HCT116 (cell line): ENCODE measurements at regions not wholly inside any gene's neighbourhood (a gene's known extent, or its start where the extent isn't known, plus 50 kb on each side); places are given as distances from the start of the nearest gene placed in this dataset.

ENCODE experiments used
- ATF3 ChIP-seq: IDR thresholded peaks from 2 replicates; pipeline ENCODE4 v1.6.1; 2012
- CTCF ChIP-seq, 3 experiments: fragments of 200-600 bp in 1 of 3; sonication (generic) in 1 of 3; IDR thresholded peaks in 2 of 3; conservative IDR thresholded peaks in 1 of 3; 2 replicates each; pipeline ENCODE4 v1.5.1; 2012 to 2017; ENCODE audit warnings: low read depth in 2 of 3, low read length in 2 of 3, antibody characterized with exemption in 1 of 3, borderline replicate concordance in 1 of 3, control low read depth in 1 of 3, mild to moderate bottlenecking in 1 of 3, mixed read lengths in 1 of 3, mixed run types in 1 of 3, moderate library complexity in 1 of 3; ENCODE audit not compliant: insufficient read depth in 1 of 3
- EZH2 ChIP-seq: fragments of 200-600 bp; sonication (generic); IDR thresholded peaks from 2 replicates; pipeline ENCODE4 v1.6.1; 2017; ENCODE audit warnings: antibody characterized with exemption, mixed run types
- FOSL1 ChIP-seq: IDR thresholded peaks from 2 replicates; pipeline ENCODE4 v1.6.1; 2012; ENCODE audit warnings: low read depth
- MAX ChIP-seq: IDR thresholded peaks from 2 replicates; pipeline ENCODE4 v1.6.1; 2012
- POLR2A ChIP-seq: IDR thresholded peaks from 2 replicates; pipeline ENCODE4 v1.7.0; 2011; ENCODE audit warnings: borderline replicate concordance; ENCODE audit not compliant: insufficient read depth, insufficient read length; ENCODE audit errors: extremely low read depth
- REST ChIP-seq: IDR thresholded peaks from 2 replicates; pipeline ENCODE4 v1.6.1; 2012; ENCODE audit warnings: low read depth

GRCh38 chrX:44422631-44423030 lies 79.2 kb upstream of the EFHC2 start:
- no peak for TF ChIP-seq MAX
- no peak for TF ChIP-seq POLR2A
- no peak for TF ChIP-seq FOSL1
- TF ChIP-seq CTCF (IDR thresholded peaks at IDR 0.05 in 2 of 3, conservative IDR thresholded peaks at IDR 0.05 in 1 of 3; ENCODE audit: borderline replicate concordance in 1 of 3, insufficient read depth in 1 of 3, low read depth in 2 of 3, low read length in 2 of 3), result no peak
- no peak for TF ChIP-seq REST
- no peak for TF ChIP-seq ATF3
- no peak for TF ChIP-seq EZH2
